ENCODE measurements at regions not wholly inside any gene's neighbourhood (a gene's known extent, or its start where the extent isn't known, plus 50 kb on each side); places are given as distances from the start of the nearest gene placed in this dataset.

DNA sequence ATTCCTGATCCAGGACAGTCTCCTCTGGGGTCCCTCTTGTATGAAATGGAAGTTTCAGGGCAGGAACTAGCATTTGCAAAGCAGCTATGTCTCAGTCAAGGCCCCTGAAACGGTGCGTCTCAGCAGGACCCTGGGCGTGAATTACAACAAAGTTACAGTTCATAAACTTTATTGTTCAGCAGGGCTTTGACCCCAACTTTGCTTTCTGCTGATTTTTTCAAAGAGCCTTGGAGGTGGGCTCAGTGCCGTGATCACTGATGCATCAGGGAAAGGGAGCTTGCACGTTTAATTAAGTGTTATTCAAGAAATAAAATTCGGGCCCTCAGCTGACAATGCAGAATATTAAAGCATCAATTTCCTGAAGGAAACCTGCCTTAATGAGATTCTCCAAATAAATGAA lies 260.1 kb upstream of the C16orf82 start:
- DNase-seq (ENCODE audit: extremely low read depth, low read depth) = no peak

GRCh38 chr16:26809461-26809860 lies 257.3 kb upstream of the C16orf82 start:
- DNase-seq (ENCODE audit: extremely low read depth, low read depth) = no peak
- H3K4me3 ChIP-seq (replicated peaks; ENCODE audit: low read depth, low read length) = no peak overlapping the region
- TF ChIP-seq CTCF (IDR thresholded peaks at IDR 0.05; ENCODE audit: low read depth, low read length, missing control alignments) = no peak

More for the DNA sequence above, 260.1 kb upstream of the C16orf82 start:
- no peak overlapping the region for H3K4me3 ChIP-seq (replicated peaks; ENCODE audit: low read depth, low read length)
- TF ChIP-seq CTCF (IDR thresholded peaks at IDR 0.05; ENCODE audit: low read depth, low read length, missing control alignments) = no peak

GRCh38 chr16:26816266-26816665 lies 250.5 kb upstream of the C16orf82 start:
- no peak overlapping the region for H3K4me3 ChIP-seq (replicated peaks; ENCODE audit: low read depth, low read length)
- no peak for DNase-seq (ENCODE audit: extremely low read depth, low read depth)
- TF ChIP-seq CTCF (IDR thresholded peaks at IDR 0.05; ENCODE audit: low read depth, low read length, missing control alignments) = no peak

DNA sequence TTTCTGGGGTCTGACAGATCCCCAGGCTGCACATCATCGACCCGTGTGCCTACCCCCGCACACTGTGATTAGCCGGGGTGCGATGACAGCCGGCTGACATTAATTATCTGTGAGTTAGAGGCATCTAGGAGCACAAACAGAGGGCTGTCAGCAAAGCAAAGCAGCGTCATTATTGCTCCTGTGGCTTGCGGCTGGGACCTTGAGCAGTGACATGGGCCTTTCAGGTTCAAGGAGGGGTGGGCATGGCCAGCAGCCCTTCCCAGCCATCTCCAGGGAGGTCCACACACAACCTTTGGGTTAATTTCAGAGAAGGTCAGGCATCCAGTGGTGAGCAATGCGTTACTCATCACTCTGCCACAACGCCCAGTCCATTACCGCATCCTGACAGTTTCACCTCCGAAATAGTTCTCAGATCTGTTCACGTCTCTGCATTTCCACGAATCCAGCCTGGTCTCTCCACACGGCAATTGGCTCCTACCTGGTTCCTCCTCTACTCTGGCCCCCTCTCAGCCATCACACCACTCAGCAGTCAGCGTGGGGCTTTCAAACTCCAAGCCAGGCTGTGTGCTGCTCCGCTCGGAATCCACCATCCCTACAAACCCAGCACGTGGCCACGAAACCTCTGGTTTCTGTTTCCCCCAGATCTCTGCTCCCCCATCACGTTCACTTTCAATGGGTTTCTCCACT lies 249.7 kb upstream of the C16orf82 start:
- DNase-seq (ENCODE audit: extremely low read depth, low read depth) = no peak
- TF ChIP-seq CTCF (IDR thresholded peaks at IDR 0.05; ENCODE audit: low read depth, low read length, missing control alignments) = no peak

DNA sequence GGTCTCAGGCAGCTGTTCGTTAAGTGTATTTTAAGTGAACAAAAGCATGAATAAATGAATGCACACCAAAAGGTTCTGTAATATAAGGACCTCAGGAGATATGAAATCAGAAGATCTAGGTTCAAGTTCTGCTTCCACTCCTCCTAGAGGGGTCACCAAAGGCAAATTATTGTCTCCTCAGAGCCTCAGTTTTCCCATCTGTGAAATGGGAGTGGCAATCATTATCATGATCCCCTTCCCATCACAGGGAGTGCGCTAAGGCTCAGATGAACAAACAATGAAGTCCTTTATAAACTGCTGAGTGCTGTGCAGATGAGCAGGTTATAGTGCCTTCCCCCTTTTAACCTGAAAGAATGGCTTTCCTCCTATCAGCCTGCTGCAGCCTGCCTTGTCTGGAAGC lies 248.3 kb upstream of the C16orf82 start:
- no peak for TF ChIP-seq CTCF (IDR thresholded peaks at IDR 0.05; ENCODE audit: low read depth, low read length, missing control alignments)
- DNase-seq (ENCODE audit: extremely low read depth, low read depth) = no peak
- H3K4me3 ChIP-seq (replicated peaks; ENCODE audit: low read depth, low read length) = no peak overlapping the region

More for the DNA sequence above, 249.7 kb upstream of the C16orf82 start:
- no peak overlapping the region for H3K4me3 ChIP-seq (replicated peaks; ENCODE audit: low read depth, low read length)

- DNase-seq (ENCODE audit: extremely low read depth, low read depth) = no peak
- no peak overlapping the region for H3K4me3 ChIP-seq (replicated peaks; ENCODE audit: low read depth, low read length)
- TF ChIP-seq CTCF (IDR thresholded peaks at IDR 0.05; ENCODE audit: low read depth, low read length, missing control alignments) = no peak
Observed at GRCh38 chr16:26824469-26824868, 242.3 kb upstream of the C16orf82 start.

GRCh38 chr16:26826500-26826899 lies 240.2 kb upstream of the C16orf82 start:
- no peak overlapping the region for H3K4me3 ChIP-seq (replicated peaks; ENCODE audit: low read depth, low read length)
- no peak for DNase-seq (ENCODE audit: extremely low read depth, low read depth)
- TF ChIP-seq CTCF (IDR thresholded peaks at IDR 0.05; ENCODE audit: low read depth, low read length, missing control alignments) = no peak

All from HFF-Myc (cell line).